Neuron (in vitro differentiated cells): ENCODE measurements at regions not wholly inside any gene's neighbourhood (a gene's known extent, or its start where the extent isn't known, plus 50 kb on each side); places are given as distances from the start of the nearest gene placed in this dataset.

ENCODE experiments used
- H2AFZ ChIP-seq: one replicate; pipeline ENCODE4 v1.6.1; 2013; ENCODE audit warnings: low read depth, mild to moderate bottlenecking, inconsistent platforms, low read length, moderate library complexity
- H3K27me3 ChIP-seq: one replicate; pipeline ENCODE4 v1.6.1; 2013; ENCODE audit warnings: low read length; ENCODE audit not compliant: insufficient read depth
- H3K36me3 ChIP-seq: one replicate; pipeline ENCODE4 v1.6.1; 2013; ENCODE audit warnings: low read length; ENCODE audit not compliant: insufficient read depth
- H3K4me1 ChIP-seq: one replicate; pipeline ENCODE4 v1.6.1; 2013; ENCODE audit warnings: low read length; ENCODE audit not compliant: insufficient read depth
- H3K4me3 ChIP-seq: 2 replicates; pipeline ENCODE4 v1.5.1; 2013; ENCODE audit warnings: mild to moderate bottlenecking, low read length, moderate library complexity
- H3K9me3 ChIP-seq: one replicate; pipeline ENCODE4 v1.6.1; 2013; ENCODE audit warnings: low read length

DNA sequence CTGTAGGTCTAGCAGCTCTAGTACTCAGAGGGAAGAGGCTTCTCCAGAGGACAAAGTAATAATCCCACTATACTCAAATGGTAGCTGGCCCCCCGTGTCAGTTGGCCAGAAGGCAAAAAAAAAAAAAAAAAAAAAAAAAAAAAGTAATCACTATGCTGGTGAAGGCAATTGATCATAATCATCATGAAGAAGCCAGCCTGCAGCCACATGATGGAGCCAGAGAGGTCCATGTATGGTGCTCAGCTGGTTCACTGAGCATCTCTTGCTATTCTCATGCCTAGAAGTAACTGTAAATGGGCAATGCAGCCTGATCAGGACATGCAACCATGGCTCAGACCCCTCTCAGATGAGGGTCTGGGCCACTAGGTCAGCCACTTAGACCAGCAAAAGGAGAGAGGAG, 378.8 kb downstream of the MED13L start:
- peaks cover 4% of the 10 kb centered on the region for H3K27me3 ChIP-seq
- no peak overlapping the region for H2AFZ ChIP-seq
- H3K36me3 ChIP-seq: no peaks in the 10 kb centered on the region
- no peaks in the 10 kb centered on the region for H3K4me1 ChIP-seq
- H3K9me3 ChIP-seq: no peaks in the 10 kb centered on the region
- H3K4me3 ChIP-seq: no peak overlapping the region

DNA sequence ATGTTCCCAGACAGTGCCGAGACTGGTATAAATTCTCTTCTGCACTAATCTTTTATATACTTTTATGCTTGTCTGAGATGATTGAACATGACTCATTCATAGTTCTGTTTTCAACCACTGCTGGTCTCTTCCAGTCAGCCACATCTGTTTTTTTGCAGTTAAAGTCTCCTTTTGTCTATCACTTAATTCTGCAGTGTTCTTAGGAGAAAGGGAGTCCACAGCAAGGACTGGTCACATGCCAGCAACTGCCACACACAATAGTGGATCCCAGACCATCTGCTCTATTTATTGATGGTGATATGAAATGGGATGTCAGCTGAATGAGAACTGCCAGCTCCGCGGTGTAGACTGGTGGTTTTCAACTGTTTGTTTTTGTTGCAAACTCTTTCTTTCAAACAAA, 379.8 kb downstream of the MED13L start:
- Histone ChIP-seq H3K36me3 (no peaks in the 10 kb centered on the region), H3K4me1 (no peaks in the 10 kb centered on the region), H3K27me3 (peaks cover 4% of the 10 kb centered on the region), H3K9me3 (no peaks in the 10 kb centered on the region), H3K4me3 (no peak overlapping the region), H2AFZ (no peak overlapping the region)

DNA sequence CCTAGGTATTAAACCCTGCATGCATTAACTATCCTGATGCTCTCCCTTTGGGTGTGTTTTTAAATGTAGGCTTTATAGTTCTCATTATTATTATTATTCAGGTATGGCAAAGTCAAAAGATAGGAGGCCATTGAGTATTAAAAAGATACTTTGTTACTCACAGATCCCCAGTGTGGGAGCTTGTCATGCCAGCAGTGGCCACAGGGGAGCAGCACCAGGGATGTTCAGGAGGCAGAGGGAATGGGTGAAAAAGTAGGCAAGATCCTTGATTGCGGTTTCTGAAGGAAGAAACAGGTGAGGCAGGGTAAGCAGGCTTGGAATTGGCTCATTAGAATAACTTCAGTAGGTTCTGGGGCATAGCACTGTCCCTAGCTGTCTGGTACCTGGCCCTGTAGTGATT, 382.2 kb downstream of the MED13L start:
- H3K36me3 ChIP-seq: no peaks in the 10 kb centered on the region
- no peaks in the 10 kb centered on the region for H3K9me3 ChIP-seq
- H2AFZ ChIP-seq: no peak overlapping the region
- peaks cover 4% of the 10 kb centered on the region for H3K27me3 ChIP-seq
- no peak overlapping the region for H3K4me3 ChIP-seq
- no peaks in the 10 kb centered on the region for H3K4me1 ChIP-seq

DNA sequence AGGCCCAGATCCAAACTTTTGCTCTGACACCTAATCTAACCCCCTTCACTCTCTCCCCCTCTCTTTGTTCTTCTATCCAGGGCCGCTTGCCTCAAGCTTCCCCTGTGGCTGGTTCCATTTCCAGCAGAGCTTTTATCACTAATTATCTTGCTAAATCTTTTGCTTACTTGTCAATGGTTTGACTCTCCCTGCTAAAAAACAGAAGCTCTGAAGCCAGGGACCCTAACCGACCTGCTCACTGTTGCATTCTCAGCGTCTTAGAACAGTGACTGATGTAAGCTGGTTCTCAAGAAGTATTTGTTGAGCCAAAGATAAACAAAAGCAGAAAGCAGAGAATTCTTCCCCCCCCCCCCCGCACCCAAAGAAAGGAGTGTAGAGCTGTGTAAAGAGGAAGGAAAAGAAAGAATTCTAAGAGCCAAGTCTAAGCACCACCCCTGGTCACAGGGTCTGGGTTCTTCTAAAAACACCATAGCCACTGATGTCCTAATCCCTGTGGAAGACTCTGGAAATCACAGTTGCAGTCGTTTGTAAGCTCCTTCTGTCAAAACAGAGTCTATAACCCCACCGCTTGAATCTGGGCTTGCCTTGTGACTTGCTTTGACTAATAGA, 385.8 kb downstream of the MED13L start:
- Histone ChIP-seq H3K9me3 (no peaks in the 10 kb centered on the region), H3K4me1 (no peaks in the 10 kb centered on the region), H2AFZ (no peak overlapping the region), H3K36me3 (no peaks in the 10 kb centered on the region), H3K4me3 (no peak overlapping the region), H3K27me3 (no peaks in the 10 kb centered on the region)

DNA sequence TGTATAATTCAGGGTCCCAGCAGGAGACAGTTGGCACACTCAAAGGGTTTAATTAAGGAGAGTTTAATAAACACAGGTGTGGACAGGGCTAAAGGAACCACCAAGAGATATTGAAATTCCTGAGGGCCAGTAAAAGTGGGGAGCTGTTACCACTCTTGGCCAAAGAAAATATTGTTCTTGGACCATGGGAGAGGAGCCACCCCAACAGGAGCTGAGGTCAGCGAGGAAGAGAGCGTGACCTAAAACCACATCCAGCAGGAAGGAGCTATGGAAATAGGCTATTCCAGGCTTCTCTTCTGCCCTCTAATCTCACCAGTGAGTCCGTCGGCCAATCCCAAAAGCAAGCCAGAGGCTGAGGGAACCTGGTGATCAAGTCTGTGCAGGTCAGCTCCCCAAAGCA, 390.8 kb downstream of the MED13L start:
- H3K4me1 ChIP-seq: no peaks in the 10 kb centered on the region
- no peaks in the 10 kb centered on the region for H3K27me3 ChIP-seq
- H3K9me3 ChIP-seq: no peaks in the 10 kb centered on the region
- H3K4me3 ChIP-seq: no peak overlapping the region
- no peaks in the 10 kb centered on the region for H3K36me3 ChIP-seq
- no peak overlapping the region for H2AFZ ChIP-seq

DNA sequence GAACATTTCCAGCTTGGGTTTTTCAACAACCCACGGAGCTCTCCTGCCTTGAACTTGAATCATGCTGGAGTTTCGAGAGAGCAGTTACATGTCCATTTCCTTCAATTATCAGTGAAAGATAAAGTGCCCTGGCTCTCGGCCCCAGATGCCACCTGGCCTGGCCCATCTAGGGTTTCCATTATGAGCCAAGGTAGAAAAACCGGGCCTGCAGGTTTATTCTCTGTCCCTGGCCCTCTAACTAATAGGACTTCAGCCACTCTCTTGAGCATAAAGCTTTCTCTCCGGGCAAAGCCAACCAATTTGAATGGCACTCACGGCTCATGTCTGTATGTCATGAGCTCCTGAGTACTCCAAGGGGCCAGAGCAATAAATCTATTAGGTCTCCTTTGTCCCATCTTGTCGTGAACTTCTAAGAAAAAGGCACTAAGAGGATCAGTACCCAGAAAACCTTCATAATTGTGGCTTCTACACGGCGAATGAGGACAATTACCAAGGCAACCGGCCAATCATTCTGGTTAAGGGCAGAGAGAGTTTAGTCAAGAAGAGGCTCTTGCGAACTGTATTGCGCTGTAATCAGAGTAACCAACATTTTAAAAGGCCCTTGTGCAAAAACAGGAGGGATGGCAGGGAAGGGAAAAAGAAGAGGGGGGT, 392.3 kb downstream of the MED13L start:
- H3K27me3 ChIP-seq: no peaks in the 10 kb centered on the region
- no peaks in the 10 kb centered on the region for H3K9me3 ChIP-seq
- no peak overlapping the region for H3K4me3 ChIP-seq
- H2AFZ ChIP-seq: no peak overlapping the region
- no peaks in the 10 kb centered on the region for H3K36me3 ChIP-seq
- no peaks in the 10 kb centered on the region for H3K4me1 ChIP-seq

DNA sequence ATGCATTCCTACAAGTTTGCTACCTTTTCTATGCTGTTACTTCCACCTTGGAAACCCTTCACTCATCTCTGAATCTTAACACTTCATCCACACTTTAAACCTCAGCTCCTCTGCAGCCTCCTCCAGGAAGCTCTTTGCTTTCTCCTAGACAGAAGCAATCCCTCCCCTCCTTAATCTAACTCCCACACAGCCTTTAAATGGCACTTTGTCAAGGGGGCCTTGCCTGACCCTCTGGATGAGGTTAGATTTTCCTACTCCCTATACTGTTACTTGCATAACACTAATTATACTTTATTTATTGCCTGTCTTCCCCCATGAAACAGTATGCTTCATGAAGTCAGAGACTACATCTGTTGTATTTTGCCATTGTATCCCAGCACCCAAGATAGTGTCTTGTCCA, 394.6 kb downstream of the MED13L start:
- no peak overlapping the region for H2AFZ ChIP-seq
- H3K4me3 ChIP-seq: no peak overlapping the region
- H3K9me3 ChIP-seq: no peaks in the 10 kb centered on the region
- no peaks in the 10 kb centered on the region for H3K36me3 ChIP-seq
- H3K27me3 ChIP-seq: no peaks in the 10 kb centered on the region
- H3K4me1 ChIP-seq: no peaks in the 10 kb centered on the region

DNA sequence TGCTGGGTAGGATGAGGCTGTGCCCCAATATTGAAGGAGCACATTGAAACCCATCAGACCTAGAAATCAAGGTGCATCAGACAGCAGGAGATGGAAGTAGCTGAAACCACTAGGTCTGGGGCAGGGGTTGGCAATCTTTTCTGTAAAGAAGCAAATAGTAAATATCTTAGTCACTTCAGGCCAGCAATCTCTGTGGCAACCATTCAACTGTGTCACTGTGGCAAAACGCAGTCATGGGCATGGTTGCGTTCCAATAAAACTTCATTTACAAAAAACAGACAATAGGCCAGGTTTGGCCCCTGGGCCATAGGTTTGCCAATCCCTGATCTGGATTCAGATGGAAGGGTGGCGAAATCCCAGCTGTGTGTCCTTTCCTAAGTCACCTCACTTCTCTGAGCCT, 397.3 kb downstream of the MED13L start:
- no peaks in the 10 kb centered on the region for H3K4me1 ChIP-seq
- H2AFZ ChIP-seq: no peak overlapping the region
- H3K4me3 ChIP-seq: no peak overlapping the region
- H3K36me3 ChIP-seq: no peaks in the 10 kb centered on the region
- H3K9me3 ChIP-seq: no peaks in the 10 kb centered on the region
- H3K27me3 ChIP-seq: no peaks in the 10 kb centered on the region

DNA sequence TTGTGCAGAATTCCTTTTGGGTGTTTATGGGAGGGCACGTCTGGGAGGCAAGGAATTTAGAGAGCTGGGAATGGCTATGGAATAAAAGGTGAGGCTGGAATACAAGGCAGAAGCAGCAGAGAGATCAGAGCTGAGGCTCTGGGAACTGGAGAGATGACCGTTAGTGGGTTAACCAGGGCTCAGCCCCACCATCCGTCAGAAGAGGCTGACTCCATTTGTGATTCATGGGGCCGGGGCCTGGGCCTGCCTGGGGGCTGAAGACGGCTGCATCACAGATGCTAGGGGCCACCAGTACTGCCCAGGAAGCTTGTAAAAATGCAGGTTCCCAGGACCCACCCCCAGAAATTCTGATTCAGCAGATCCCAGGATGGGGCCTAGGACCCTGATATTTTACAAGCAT, 398.1 kb downstream of the MED13L start:
- Histone ChIP-seq H3K4me3 (no peak overlapping the region), H3K9me3 (no peaks in the 10 kb centered on the region), H2AFZ (no peak overlapping the region), H3K27me3 (no peaks in the 10 kb centered on the region), H3K36me3 (no peaks in the 10 kb centered on the region), H3K4me1 (no peaks in the 10 kb centered on the region)

DNA sequence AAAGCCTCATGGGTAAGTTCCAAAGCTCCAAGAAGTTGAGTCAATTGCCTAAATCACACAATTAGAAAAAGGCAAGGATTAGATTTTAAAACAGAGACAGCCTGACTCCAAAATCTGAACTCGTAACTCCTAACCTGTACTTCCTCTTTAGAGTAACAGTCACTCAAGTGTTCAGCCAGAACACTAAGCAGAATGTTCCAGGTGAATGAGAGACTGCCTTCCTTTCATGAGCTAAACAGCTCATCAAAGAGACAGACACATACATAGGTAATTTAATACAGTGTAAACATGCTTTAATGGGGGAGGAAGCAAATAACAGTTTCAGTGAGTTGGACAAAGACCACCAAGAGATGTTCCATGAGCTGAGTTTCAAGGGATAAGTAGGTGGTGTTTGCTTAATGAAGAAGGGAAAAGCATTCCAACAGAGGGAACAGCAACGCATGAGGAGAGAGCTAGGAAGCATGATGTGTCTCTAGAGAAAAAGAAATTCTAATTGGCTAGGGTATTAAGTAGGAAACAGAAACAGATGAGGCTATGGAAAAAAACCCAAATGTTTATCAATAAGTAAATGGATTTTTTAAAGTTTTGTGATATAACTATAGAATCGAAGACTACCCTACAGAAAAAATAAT, 403.9 kb downstream of the MED13L start:
- H3K9me3 ChIP-seq: no peaks in the 10 kb centered on the region
- no peaks in the 10 kb centered on the region for H3K36me3 ChIP-seq
- H3K4me3 ChIP-seq: no peak overlapping the region
- no peaks in the 10 kb centered on the region for H3K27me3 ChIP-seq
- H3K4me1 ChIP-seq: no peaks in the 10 kb centered on the region
- no peak overlapping the region for H2AFZ ChIP-seq

DNA sequence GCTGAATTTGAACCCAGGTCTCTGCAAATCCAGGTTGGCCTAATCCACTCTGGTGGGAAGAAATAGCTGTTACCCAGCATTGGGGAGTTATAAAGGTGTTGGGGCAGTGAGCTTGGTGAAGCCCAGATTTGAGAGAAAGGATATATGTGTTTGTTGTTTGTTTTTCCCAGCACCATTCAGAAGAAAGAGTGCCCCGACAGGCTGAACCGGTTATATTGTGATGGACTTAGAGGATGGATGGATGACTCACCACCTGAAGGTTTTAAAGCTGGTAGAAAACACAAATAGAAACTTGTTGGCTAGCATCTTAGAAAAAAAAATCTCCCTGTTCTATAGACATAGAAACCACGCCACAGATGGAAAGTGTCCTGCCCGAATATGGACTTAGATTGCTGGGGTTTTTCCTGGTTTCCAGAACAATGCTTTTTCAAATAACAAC, 404.6 kb downstream of the MED13L start:
- Histone ChIP-seq H3K4me1 (no peaks in the 10 kb centered on the region), H3K36me3 (no peaks in the 10 kb centered on the region), H3K4me3 (no peak overlapping the region), H2AFZ (no peak overlapping the region), H3K9me3 (no peaks in the 10 kb centered on the region), H3K27me3 (no peaks in the 10 kb centered on the region)

DNA sequence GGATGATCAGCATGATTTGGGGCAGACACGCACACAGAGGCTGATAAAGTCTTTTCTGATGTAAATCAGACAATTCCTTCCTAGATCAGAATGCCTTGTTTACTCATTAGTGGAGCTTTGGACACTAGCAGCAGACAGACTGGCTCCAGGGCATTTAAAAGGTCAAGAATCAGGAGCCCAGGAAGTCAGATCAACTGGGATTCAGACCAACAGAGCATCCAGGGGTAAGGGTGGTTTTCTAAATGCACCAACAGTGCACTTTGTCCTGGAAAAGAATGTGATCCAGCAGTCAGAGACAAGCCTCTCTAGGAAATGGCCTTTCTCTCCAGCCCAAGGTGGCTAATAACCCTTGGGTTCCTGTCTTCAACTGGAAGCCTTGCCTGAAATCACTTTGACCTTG, 405.3 kb downstream of the MED13L start:
- H3K27me3 ChIP-seq: no peaks in the 10 kb centered on the region
- no peaks in the 10 kb centered on the region for H3K4me1 ChIP-seq
- no peak overlapping the region for H3K4me3 ChIP-seq
- H3K9me3 ChIP-seq: no peaks in the 10 kb centered on the region
- H3K36me3 ChIP-seq: no peaks in the 10 kb centered on the region
- no peak overlapping the region for H2AFZ ChIP-seq

DNA sequence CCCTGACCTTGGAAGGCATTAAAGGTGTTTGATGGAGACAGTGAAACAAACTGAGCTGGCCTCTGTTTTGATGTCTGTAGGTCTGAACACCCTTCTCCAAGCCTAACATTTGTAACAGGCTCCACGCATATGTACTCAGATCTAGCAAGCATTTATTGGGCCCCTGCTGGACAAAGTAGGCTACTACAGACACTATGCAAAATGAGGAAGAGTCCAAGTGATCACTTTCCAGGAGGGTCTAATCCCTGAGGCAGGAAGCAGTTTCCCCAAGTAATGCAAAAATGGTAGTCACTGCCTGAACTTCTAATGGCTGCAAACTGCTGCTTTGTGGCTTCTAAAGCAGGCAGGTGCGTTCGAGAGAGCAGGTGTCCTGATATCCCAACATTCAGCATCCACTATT, 405.8 kb downstream of the MED13L start:
- no peaks in the 10 kb centered on the region for H3K27me3 ChIP-seq
- H3K36me3 ChIP-seq: no peaks in the 10 kb centered on the region
- no peak overlapping the region for H2AFZ ChIP-seq
- no peak overlapping the region for H3K4me3 ChIP-seq
- H3K4me1 ChIP-seq: no peaks in the 10 kb centered on the region
- H3K9me3 ChIP-seq: no peaks in the 10 kb centered on the region
